KMS-11 (cell line): ENCODE measurements at regions not wholly inside any gene's neighbourhood (a gene's known extent, or its start where the extent isn't known, plus 50 kb on each side); places are given as distances from the start of the nearest gene placed in this dataset.

Source experiments
- H2AFZ ChIP-seq: fragments of 200-600 bp; sonication (generic); 2 replicates; pipeline ENCODE4 v1.6.1; 2016; ENCODE audit warnings: antibody characterized with exemption, mixed run types, low read depth
- H3K27ac ChIP-seq: fragments of 200-600 bp; sonication (generic); 2 replicates; pipeline ENCODE4 v1.6.1; 2016; ENCODE audit warnings: mild to moderate bottlenecking, mixed run types
- H3K27me3 ChIP-seq: fragments of 200-600 bp; sonication (generic); 2 replicates; pipeline ENCODE4 v1.6.1; 2017; ENCODE audit warnings: mild to moderate bottlenecking, low read depth, mixed run types, moderate library complexity; ENCODE audit not compliant: insufficient read depth
- H3K36me3 ChIP-seq: fragments of 200-600 bp; sonication (generic); 2 replicates; pipeline ENCODE4 v1.6.1; 2017; ENCODE audit warnings: mild to moderate bottlenecking, mixed run types; ENCODE audit not compliant: insufficient read depth
- H3K4me1 ChIP-seq: fragments of 200-600 bp; sonication (generic); 2 replicates; pipeline ENCODE4 v1.6.1; 2016; ENCODE audit warnings: mild to moderate bottlenecking, low read depth, mixed run types; ENCODE audit not compliant: poor library complexity, severe bottlenecking
- H3K4me2 ChIP-seq: fragments of 200-600 bp; sonication (generic); 2 replicates; pipeline ENCODE4 v1.7.0; 2016; ENCODE audit warnings: mild to moderate bottlenecking, mixed run types
- H3K4me3 ChIP-seq: fragments of 200-600 bp; sonication (generic); IDR thresholded peaks from 2 replicates; pipeline ENCODE4 v1.6.1; 2017; ENCODE audit warnings: low read depth, low read length, mixed read lengths; ENCODE audit not compliant: insufficient read depth
- H3K79me2 ChIP-seq: fragments of 200-600 bp; sonication (generic); 2 replicates; pipeline ENCODE4 v1.6.1; 2016; ENCODE audit warnings: low read depth, mixed run types; ENCODE audit not compliant: insufficient read depth
- H3K9ac ChIP-seq: fragments of 200-600 bp; sonication (generic); 2 replicates; pipeline ENCODE4 v1.6.1; 2016; ENCODE audit warnings: mild to moderate bottlenecking, mixed run types
- H4K20me1 ChIP-seq: fragments of 200-600 bp; sonication (generic); 2 replicates; pipeline ENCODE4 v1.6.1; 2016; ENCODE audit warnings: mild to moderate bottlenecking, mixed run types; ENCODE audit not compliant: insufficient read depth
- TF ChIP-seq, protein P1 (sequence below): fragments of 200-600 bp; sonication (generic); conservative IDR thresholded peaks from 2 replicates; pipeline ENCODE4 v1.6.1; 2017; ENCODE audit warnings: low read depth, mild to moderate bottlenecking, antibody characterized with exemption, low read length, moderate library complexity, mixed read lengths

- TF ChIP-seq, protein P1, sequence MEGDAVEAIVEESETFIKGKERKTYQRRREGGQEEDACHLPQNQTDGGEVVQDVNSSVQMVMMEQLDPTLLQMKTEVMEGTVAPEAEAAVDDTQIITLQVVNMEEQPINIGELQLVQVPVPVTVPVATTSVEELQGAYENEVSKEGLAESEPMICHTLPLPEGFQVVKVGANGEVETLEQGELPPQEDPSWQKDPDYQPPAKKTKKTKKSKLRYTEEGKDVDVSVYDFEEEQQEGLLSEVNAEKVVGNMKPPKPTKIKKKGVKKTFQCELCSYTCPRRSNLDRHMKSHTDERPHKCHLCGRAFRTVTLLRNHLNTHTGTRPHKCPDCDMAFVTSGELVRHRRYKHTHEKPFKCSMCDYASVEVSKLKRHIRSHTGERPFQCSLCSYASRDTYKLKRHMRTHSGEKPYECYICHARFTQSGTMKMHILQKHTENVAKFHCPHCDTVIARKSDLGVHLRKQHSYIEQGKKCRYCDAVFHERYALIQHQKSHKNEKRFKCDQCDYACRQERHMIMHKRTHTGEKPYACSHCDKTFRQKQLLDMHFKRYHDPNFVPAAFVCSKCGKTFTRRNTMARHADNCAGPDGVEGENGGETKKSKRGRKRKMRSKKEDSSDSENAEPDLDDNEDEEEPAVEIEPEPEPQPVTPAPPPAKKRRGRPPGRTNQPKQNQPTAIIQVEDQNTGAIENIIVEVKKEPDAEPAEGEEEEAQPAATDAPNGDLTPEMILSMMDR, result no peak
- Histone ChIP-seq H3K4me1 (no peaks in the 10 kb centered on the region), H3K36me3 (no peaks in the 10 kb centered on the region), H2AFZ (no peak overlapping the region), H3K27me3 (no peaks in the 10 kb centered on the region), H3K79me2 (no peaks in the 10 kb centered on the region), H3K4me3 (no peak overlapping the region), H3K4me2 (no peak overlapping the region), H3K27ac (no peak overlapping the region), H4K20me1 (no peaks in the 10 kb centered on the region), H3K9ac (no peak overlapping the region)
Measured at GRCh38 chr16:63422715-63423114, 1386.5 kb upstream of the CDH8 start.

- H4K20me1 ChIP-seq, result no peaks in the 10 kb centered on the region
- no peak overlapping the region for H2AFZ ChIP-seq
- no peaks in the 10 kb centered on the region for H3K79me2 ChIP-seq
- no peak overlapping the region for H3K4me3 ChIP-seq
- H3K36me3 ChIP-seq, result no peaks in the 10 kb centered on the region
- no peaks in the 10 kb centered on the region for H3K4me1 ChIP-seq
- TF ChIP-seq, protein P1, result no peak
- H3K27ac ChIP-seq, result no peak overlapping the region
- H3K27me3 ChIP-seq, result no peaks in the 10 kb centered on the region
- H3K9ac ChIP-seq, result no peak overlapping the region
- no peak overlapping the region for H3K4me2 ChIP-seq
Measured at GRCh38 chr16:63416712-63417111, 1380.5 kb upstream of the CDH8 start.

DNA sequence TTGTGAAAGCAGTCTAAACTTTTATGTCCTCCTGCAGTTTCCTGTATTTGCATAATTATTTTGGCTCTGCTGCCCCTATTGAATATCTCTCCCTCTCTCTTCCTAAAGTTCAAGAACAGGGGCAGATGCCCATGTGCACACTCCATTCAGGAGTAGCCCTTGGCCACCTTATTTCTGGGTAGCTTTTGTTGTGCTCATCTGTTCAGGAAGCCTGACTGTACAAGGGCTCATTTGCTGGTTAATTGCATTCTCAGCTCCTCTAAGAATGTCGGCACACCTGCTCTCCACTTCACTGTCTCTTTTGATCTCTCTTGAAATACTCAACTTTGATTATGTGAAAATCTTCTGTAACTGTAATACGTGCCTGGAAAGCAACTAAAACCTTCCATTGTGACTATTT, 1378.8 kb upstream of the CDH8 start:
- Histone ChIP-seq H3K4me2 (no peak overlapping the region), H3K4me1 (no peaks in the 10 kb centered on the region), H2AFZ (no peak overlapping the region), H4K20me1 (no peaks in the 10 kb centered on the region), H3K36me3 (no peaks in the 10 kb centered on the region), H3K27ac (no peak overlapping the region), H3K9ac (no peak overlapping the region), H3K27me3 (no peaks in the 10 kb centered on the region), H3K79me2 (no peaks in the 10 kb centered on the region), H3K4me3 (no peak overlapping the region)
- TF ChIP-seq, protein P1, result no peak

- Histone ChIP-seq H3K36me3 (no peaks in the 10 kb centered on the region), H2AFZ (no peak overlapping the region), H3K27me3 (no peaks in the 10 kb centered on the region), H3K79me2 (no peaks in the 10 kb centered on the region), H4K20me1 (no peaks in the 10 kb centered on the region), H3K27ac (no peak overlapping the region), H3K4me2 (no peak overlapping the region), H3K9ac (no peak overlapping the region), H3K4me3 (no peak overlapping the region), H3K4me1 (no peaks in the 10 kb centered on the region)
- TF ChIP-seq, protein P1, result no peak
Measured at GRCh38 chr16:63410594-63410993, 1374.4 kb upstream of the CDH8 start.
